ENCODE measurements at regions not wholly inside any gene's neighbourhood (a gene's known extent, or its start where the extent isn't known, plus 50 kb on each side); places are given as distances from the start of the nearest gene placed in this dataset.
"Not testable (repeated sequence)": the region's sequence is repeated elsewhere in the genome, so short reads cannot be mapped to it uniquely, and the experiment has no call there.

GRCh38 chr22:22338778-22339177 is 94.2 kb downstream of the VPREB1 start:
- TF ChIP-seq CTCF, POLR2A (IDR thresholded peaks at IDR 0.05): not testable (repeated sequence)

Measured in uterus (tissue), 2 donors.